ENCODE measurements at regions not wholly inside any gene's neighbourhood (a gene's known extent, or its start where the extent isn't known, plus 50 kb on each side); places are given as distances from the start of the nearest gene placed in this dataset.

- Histone ChIP-seq H3K27ac (ENCODE audit: low read length) (no peak overlapping the region), H3K4me2 (ENCODE audit: low read depth, low read length, poor library complexity, severe bottlenecking) (no peak overlapping the region), H3K79me2 (ENCODE audit: low read length) (no peaks in the 10 kb centered on the region), H3K4me3 (ENCODE audit: low read length) (no peak overlapping the region), H3K36me3 (ENCODE audit: insufficient read depth, low read length) (no peaks in the 10 kb centered on the region), H3K9me3 (ENCODE audit: low read length) (no peaks in the 10 kb centered on the region), H3K9ac (ENCODE audit: low read length) (no peak overlapping the region), H4K20me1 (ENCODE audit: insufficient read depth, low read depth, low read length) (no peaks in the 10 kb centered on the region), H2AFZ (ENCODE audit: low read length) (no peak overlapping the region), H3K9me2 (replicated peaks; ENCODE audit: insufficient read depth, low read length) (no peaks in the 10 kb centered on the region), H3K27me3 (ENCODE audit: low read length) (no peaks in the 10 kb centered on the region), H3K4me1 (ENCODE audit: low read length) (no peaks in the 10 kb centered on the region)
- DNase-seq = no peak
These were observed 443.4 kb upstream of the CDH4 start for GRCh38 chr20:60808701-60809100.

DNA sequence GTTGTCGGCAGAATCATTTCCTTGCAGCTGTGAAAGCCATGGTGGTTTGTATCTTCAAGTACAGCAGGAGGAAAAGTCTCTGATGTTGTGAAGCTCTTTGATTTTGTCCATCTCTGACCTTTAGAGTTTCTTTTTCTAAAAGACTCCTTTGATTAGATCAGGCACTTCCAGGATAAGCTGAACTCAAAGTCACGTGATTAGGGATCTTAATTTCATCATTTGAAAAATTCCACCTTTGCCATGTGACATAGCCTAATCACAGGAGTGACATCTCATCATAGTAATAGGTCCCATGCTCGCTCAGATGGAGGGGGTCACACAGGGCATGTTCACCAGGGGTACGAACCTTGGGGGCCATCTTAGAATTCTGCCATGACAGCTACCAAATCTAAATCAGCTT is 441.5 kb upstream of the CDH4 start:
- no peak overlapping the region for H3K27ac ChIP-seq (ENCODE audit: low read length)
- DNase-seq = no peak
- H3K4me2 ChIP-seq (ENCODE audit: low read depth, low read length, poor library complexity, severe bottlenecking) = no peak overlapping the region
- H3K9ac ChIP-seq (ENCODE audit: low read length) = no peak overlapping the region
- H3K36me3 ChIP-seq (ENCODE audit: insufficient read depth, low read length) = no peaks in the 10 kb centered on the region
- H3K27me3 ChIP-seq (ENCODE audit: low read length) = no peaks in the 10 kb centered on the region
- no peaks in the 10 kb centered on the region for H3K9me3 ChIP-seq (ENCODE audit: low read length)
- H3K9me2 ChIP-seq (replicated peaks; ENCODE audit: insufficient read depth, low read length) = no peaks in the 10 kb centered on the region
- no peaks in the 10 kb centered on the region for H4K20me1 ChIP-seq (ENCODE audit: insufficient read depth, low read depth, low read length)
- no peaks in the 10 kb centered on the region for H3K4me1 ChIP-seq (ENCODE audit: low read length)
- no peak overlapping the region for H2AFZ ChIP-seq (ENCODE audit: low read length)
- no peak overlapping the region for H3K4me3 ChIP-seq (ENCODE audit: low read length)
- no peaks in the 10 kb centered on the region for H3K79me2 ChIP-seq (ENCODE audit: low read length)

DNA sequence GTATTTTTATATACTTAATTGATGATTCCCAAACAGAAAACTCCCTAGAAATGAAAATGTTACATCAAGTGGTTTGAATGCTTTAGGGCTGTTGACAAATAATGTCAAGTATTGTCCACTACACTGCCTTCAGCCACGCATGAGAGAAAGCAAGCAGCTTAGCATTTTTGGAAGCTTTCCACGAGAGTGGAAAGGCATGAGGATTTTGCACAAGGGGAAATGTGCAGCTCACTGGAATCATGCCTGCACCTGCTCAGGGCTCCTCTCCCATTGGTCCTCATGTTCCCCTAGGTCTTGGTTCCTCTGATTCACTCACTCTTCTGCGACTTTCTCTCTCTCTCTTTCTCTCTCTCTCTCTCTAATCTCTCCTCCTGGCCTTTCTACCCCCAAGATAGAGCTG is 439.5 kb upstream of the CDH4 start:
- H3K9me2 ChIP-seq (replicated peaks; ENCODE audit: insufficient read depth, low read length) = no peaks in the 10 kb centered on the region
- no peak overlapping the region for H3K4me2 ChIP-seq (ENCODE audit: low read depth, low read length, poor library complexity, severe bottlenecking)
- no peak overlapping the region for H3K9ac ChIP-seq (ENCODE audit: low read length)
- no peaks in the 10 kb centered on the region for H3K4me1 ChIP-seq (ENCODE audit: low read length)
- H3K9me3 ChIP-seq (ENCODE audit: low read length) = no peaks in the 10 kb centered on the region
- DNase-seq = no peak
- H2AFZ ChIP-seq (ENCODE audit: low read length) = no peak overlapping the region
- no peaks in the 10 kb centered on the region for H3K36me3 ChIP-seq (ENCODE audit: insufficient read depth, low read length)
- no peak overlapping the region for H3K27ac ChIP-seq (ENCODE audit: low read length)
- H3K79me2 ChIP-seq (ENCODE audit: low read length) = no peaks in the 10 kb centered on the region
- H3K4me3 ChIP-seq (ENCODE audit: low read length) = no peak overlapping the region
- no peaks in the 10 kb centered on the region for H4K20me1 ChIP-seq (ENCODE audit: insufficient read depth, low read depth, low read length)
- H3K27me3 ChIP-seq (ENCODE audit: low read length) = no peaks in the 10 kb centered on the region

DNA sequence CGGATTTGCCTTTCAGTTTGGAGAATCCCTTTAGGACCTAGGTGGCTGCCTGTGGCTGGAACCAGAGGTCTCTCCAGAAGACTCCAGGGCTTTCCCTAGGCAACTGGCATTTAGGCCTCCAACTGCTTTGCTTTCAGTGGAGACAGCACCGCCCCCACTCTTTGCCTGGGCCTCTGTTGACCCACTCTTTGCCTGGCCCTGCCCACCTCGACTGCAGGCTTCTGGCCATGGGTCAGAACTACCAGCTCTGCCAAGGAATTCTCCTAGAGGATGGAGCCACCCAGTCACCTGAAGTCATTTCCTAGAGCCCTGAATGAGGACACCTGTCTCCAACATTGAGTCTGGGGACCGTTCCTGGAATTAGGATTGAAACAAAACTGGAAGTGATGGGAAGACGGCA is 439.0 kb upstream of the CDH4 start:
- Histone ChIP-seq H2AFZ (ENCODE audit: low read length) (no peak overlapping the region), H3K36me3 (ENCODE audit: insufficient read depth, low read length) (no peaks in the 10 kb centered on the region), H3K9ac (ENCODE audit: low read length) (no peak overlapping the region), H3K4me1 (ENCODE audit: low read length) (no peaks in the 10 kb centered on the region), H3K4me2 (ENCODE audit: low read depth, low read length, poor library complexity, severe bottlenecking) (no peak overlapping the region), H3K9me2 (replicated peaks; ENCODE audit: insufficient read depth, low read length) (no peaks in the 10 kb centered on the region), H3K27ac (ENCODE audit: low read length) (no peak overlapping the region), H3K4me3 (ENCODE audit: low read length) (no peak overlapping the region), H3K79me2 (ENCODE audit: low read length) (no peaks in the 10 kb centered on the region), H3K27me3 (ENCODE audit: low read length) (no peaks in the 10 kb centered on the region), H3K9me3 (ENCODE audit: low read length) (no peaks in the 10 kb centered on the region), H4K20me1 (ENCODE audit: insufficient read depth, low read depth, low read length) (no peaks in the 10 kb centered on the region)
- no peak for DNase-seq

DNA sequence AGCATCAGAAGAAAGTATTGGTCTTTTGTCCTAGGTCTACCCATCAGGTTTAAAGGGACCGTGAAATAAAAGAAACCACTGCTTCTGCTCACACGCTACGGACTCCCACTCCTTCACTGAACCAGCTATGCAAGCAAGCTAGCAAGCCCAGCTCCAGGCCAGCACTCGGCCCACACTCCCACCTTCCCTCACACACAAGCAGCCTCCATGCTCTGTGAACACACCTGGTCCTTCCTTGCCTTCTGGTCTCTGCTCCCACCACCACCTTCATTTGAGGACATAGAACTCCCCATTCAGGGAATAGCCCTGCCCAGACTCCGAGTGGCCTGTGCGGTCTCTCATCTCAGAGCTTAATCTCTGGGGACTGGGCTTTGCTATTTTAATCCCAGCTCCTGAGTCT is 436.4 kb upstream of the CDH4 start:
- H3K9me2 ChIP-seq (replicated peaks; ENCODE audit: insufficient read depth, low read length) = no peaks in the 10 kb centered on the region
- H3K27ac ChIP-seq (ENCODE audit: low read length) = no peak overlapping the region
- H3K4me3 ChIP-seq (ENCODE audit: low read length) = no peak overlapping the region
- H3K9ac ChIP-seq (ENCODE audit: low read length) = no peak overlapping the region
- H2AFZ ChIP-seq (ENCODE audit: low read length) = no peak overlapping the region
- DNase-seq = no peak
- no peaks in the 10 kb centered on the region for H3K36me3 ChIP-seq (ENCODE audit: insufficient read depth, low read length)
- no peaks in the 10 kb centered on the region for H3K4me1 ChIP-seq (ENCODE audit: low read length)
- no peaks in the 10 kb centered on the region for H3K79me2 ChIP-seq (ENCODE audit: low read length)
- no peaks in the 10 kb centered on the region; the same call in 1 of the 2 replicates for H3K27me3 ChIP-seq (ENCODE audit: low read length)
- no peak overlapping the region for H3K4me2 ChIP-seq (ENCODE audit: low read depth, low read length, poor library complexity, severe bottlenecking)
- H4K20me1 ChIP-seq (ENCODE audit: insufficient read depth, low read depth, low read length) = no peaks in the 10 kb centered on the region
- no peaks in the 10 kb centered on the region for H3K9me3 ChIP-seq (ENCODE audit: low read length)

- no peaks in the 10 kb centered on the region; the same call in 1 of the 2 replicates for H3K27me3 ChIP-seq (ENCODE audit: low read length)
- no peak overlapping the region for H3K27ac ChIP-seq (ENCODE audit: low read length)
- no peak overlapping the region for H3K4me3 ChIP-seq (ENCODE audit: low read length)
- no peaks in the 10 kb centered on the region for H3K79me2 ChIP-seq (ENCODE audit: low read length)
- H3K4me2 ChIP-seq (ENCODE audit: low read depth, low read length, poor library complexity, severe bottlenecking) = no peak overlapping the region
- H3K9me3 ChIP-seq (ENCODE audit: low read length) = no peaks in the 10 kb centered on the region
- DNase-seq = no peak
- no peaks in the 10 kb centered on the region for H4K20me1 ChIP-seq (ENCODE audit: insufficient read depth, low read depth, low read length)
- H3K9ac ChIP-seq (ENCODE audit: low read length) = no peak overlapping the region
- H3K36me3 ChIP-seq (ENCODE audit: insufficient read depth, low read length) = no peaks in the 10 kb centered on the region
- no peak overlapping the region for H2AFZ ChIP-seq (ENCODE audit: low read length)
- H3K9me2 ChIP-seq (replicated peaks; ENCODE audit: insufficient read depth, low read length) = no peaks in the 10 kb centered on the region
- no peaks in the 10 kb centered on the region for H3K4me1 ChIP-seq (ENCODE audit: low read length)
These were observed 435.2 kb upstream of the CDH4 start for GRCh38 chr20:60816901-60817300.

GRCh38 chr20:60817891-60818290 is 434.2 kb upstream of the CDH4 start:
- H2AFZ ChIP-seq (ENCODE audit: low read length) = no peak overlapping the region
- H3K9me3 ChIP-seq (ENCODE audit: low read length) = no peaks in the 10 kb centered on the region
- H3K9me2 ChIP-seq (replicated peaks; ENCODE audit: insufficient read depth, low read length) = no peaks in the 10 kb centered on the region
- DNase-seq = no peak
- H3K4me2 ChIP-seq (ENCODE audit: low read depth, low read length, poor library complexity, severe bottlenecking) = no peak overlapping the region
- H3K4me1 ChIP-seq (ENCODE audit: low read length) = no peaks in the 10 kb centered on the region
- H3K79me2 ChIP-seq (ENCODE audit: low read length) = no peaks in the 10 kb centered on the region
- H3K36me3 ChIP-seq (ENCODE audit: insufficient read depth, low read length) = no peaks in the 10 kb centered on the region
- H4K20me1 ChIP-seq (ENCODE audit: insufficient read depth, low read depth, low read length) = no peaks in the 10 kb centered on the region
- H3K9ac ChIP-seq (ENCODE audit: low read length) = no peak overlapping the region
- H3K4me3 ChIP-seq (ENCODE audit: low read length) = no peak overlapping the region
- H3K27ac ChIP-seq (ENCODE audit: low read length) = no peak overlapping the region
- H3K27me3 ChIP-seq (ENCODE audit: low read length) = no peaks in the 10 kb centered on the region; the same call in 1 of the 2 replicates

DNA sequence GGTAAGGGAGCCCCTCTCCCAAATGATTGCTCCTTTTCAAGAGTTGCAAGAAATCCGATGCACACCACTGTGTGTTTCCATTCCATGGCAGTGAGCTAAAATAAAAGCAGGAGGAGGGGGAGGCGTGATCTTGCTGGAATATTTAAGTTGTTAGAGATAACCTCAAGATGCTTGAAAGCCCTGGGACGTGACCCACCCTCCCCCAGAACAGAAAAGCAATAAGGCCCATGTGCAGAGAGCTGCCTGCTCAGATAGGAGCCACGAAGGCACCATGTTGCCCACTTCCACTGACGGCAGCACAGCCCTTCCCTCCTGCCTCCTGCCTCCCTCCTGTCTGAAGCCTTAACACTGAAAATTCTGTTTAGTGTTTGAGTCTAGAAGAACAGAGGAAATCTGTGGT is 432.6 kb upstream of the CDH4 start:
- Histone ChIP-seq H3K27me3 (ENCODE audit: low read length) (no peaks in the 10 kb centered on the region; the same call in 1 of the 2 replicates), H4K20me1 (ENCODE audit: insufficient read depth, low read depth, low read length) (no peaks in the 10 kb centered on the region), H3K27ac (ENCODE audit: low read length) (no peak overlapping the region), H3K9me2 (replicated peaks; ENCODE audit: insufficient read depth, low read length) (no peaks in the 10 kb centered on the region), H3K36me3 (ENCODE audit: insufficient read depth, low read length) (no peaks in the 10 kb centered on the region), H3K4me3 (ENCODE audit: low read length) (no peak overlapping the region), H2AFZ (ENCODE audit: low read length) (no peak overlapping the region), H3K4me1 (ENCODE audit: low read length) (no peaks in the 10 kb centered on the region), H3K79me2 (ENCODE audit: low read length) (no peaks in the 10 kb centered on the region), H3K9me3 (ENCODE audit: low read length) (no peaks in the 10 kb centered on the region), H3K9ac (ENCODE audit: low read length) (no peak overlapping the region), H3K4me2 (ENCODE audit: low read depth, low read length, poor library complexity, severe bottlenecking) (no peak overlapping the region)
- no peak for DNase-seq

- Histone ChIP-seq H3K4me2 (ENCODE audit: low read depth, low read length, poor library complexity, severe bottlenecking) (no peak overlapping the region), H3K79me2 (ENCODE audit: low read length) (no peaks in the 10 kb centered on the region), H3K27ac (ENCODE audit: low read length) (no peak overlapping the region), H3K27me3 (ENCODE audit: low read length) (no peaks in the 10 kb centered on the region; the same call in 1 of the 2 replicates), H3K9me2 (replicated peaks; ENCODE audit: insufficient read depth, low read length) (no peaks in the 10 kb centered on the region), H2AFZ (ENCODE audit: low read length) (no peak overlapping the region), H3K4me1 (ENCODE audit: low read length) (no peaks in the 10 kb centered on the region), H3K4me3 (ENCODE audit: low read length) (no peak overlapping the region), H3K9ac (ENCODE audit: low read length) (no peak overlapping the region), H4K20me1 (ENCODE audit: insufficient read depth, low read depth, low read length) (no peaks in the 10 kb centered on the region), H3K9me3 (ENCODE audit: low read length) (no peaks in the 10 kb centered on the region), H3K36me3 (ENCODE audit: insufficient read depth, low read length) (no peaks in the 10 kb centered on the region)
- no peak for DNase-seq
These were observed 431.9 kb upstream of the CDH4 start for GRCh38 chr20:60820149-60820548.
